ENCODE measurements at regions not wholly inside any gene's neighbourhood (a gene's known extent, or its start where the extent isn't known, plus 50 kb on each side); places are given as distances from the start of the nearest gene placed in this dataset.

- no peak overlapping the region for H3K4me3 ChIP-seq (ENCODE audit: low read depth, low read length)
- TF ChIP-seq, protein P1, sequence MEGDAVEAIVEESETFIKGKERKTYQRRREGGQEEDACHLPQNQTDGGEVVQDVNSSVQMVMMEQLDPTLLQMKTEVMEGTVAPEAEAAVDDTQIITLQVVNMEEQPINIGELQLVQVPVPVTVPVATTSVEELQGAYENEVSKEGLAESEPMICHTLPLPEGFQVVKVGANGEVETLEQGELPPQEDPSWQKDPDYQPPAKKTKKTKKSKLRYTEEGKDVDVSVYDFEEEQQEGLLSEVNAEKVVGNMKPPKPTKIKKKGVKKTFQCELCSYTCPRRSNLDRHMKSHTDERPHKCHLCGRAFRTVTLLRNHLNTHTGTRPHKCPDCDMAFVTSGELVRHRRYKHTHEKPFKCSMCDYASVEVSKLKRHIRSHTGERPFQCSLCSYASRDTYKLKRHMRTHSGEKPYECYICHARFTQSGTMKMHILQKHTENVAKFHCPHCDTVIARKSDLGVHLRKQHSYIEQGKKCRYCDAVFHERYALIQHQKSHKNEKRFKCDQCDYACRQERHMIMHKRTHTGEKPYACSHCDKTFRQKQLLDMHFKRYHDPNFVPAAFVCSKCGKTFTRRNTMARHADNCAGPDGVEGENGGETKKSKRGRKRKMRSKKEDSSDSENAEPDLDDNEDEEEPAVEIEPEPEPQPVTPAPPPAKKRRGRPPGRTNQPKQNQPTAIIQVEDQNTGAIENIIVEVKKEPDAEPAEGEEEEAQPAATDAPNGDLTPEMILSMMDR (IDR thresholded peaks at IDR 0.05; ENCODE audit: insufficient read depth, low read length, poor library complexity, severe bottlenecking): no peak
- no peaks in the 10 kb centered on the region for H3K27me3 ChIP-seq (ENCODE audit: control insufficient read depth, insufficient read depth, low read length)
- H3K36me3 ChIP-seq (ENCODE audit: control insufficient read depth, insufficient read depth, low read length): no peaks in the 10 kb centered on the region
- no peak for DNase-seq (ENCODE audit: low read depth)
Measured at GRCh38 chr14:84584511-84584910, 945.4 kb upstream of the FLRT2 start.

- no peak overlapping the region for H3K4me3 ChIP-seq (ENCODE audit: low read depth, low read length)
Measured at GRCh38 chr14:84591827-84592445, 938.0 kb upstream of the FLRT2 start.

GRCh38 chr14:84592770-84593169 is 937.2 kb upstream of the FLRT2 start:
- TF ChIP-seq, protein P1 (IDR thresholded peaks at IDR 0.05; ENCODE audit: insufficient read depth, low read length, poor library complexity, severe bottlenecking): no peak
- DNase-seq (ENCODE audit: low read depth): no peak
- Histone ChIP-seq H3K36me3 (ENCODE audit: control insufficient read depth, insufficient read depth, low read length) (no peaks in the 10 kb centered on the region), H3K27me3 (ENCODE audit: control insufficient read depth, insufficient read depth, low read length) (no peaks in the 10 kb centered on the region), H3K4me3 (ENCODE audit: low read depth, low read length) (no peak overlapping the region)

More at GRCh38 chr14:84591827-84592445, 938.0 kb upstream of the FLRT2 start:
- H3K36me3 ChIP-seq (ENCODE audit: control insufficient read depth, insufficient read depth, low read length): no peaks in the 10 kb centered on the region
- TF ChIP-seq, protein P1 (IDR thresholded peaks at IDR 0.05; ENCODE audit: insufficient read depth, low read length, poor library complexity, severe bottlenecking): no peak
- DNase-seq (ENCODE audit: low read depth): no peak
- H3K27me3 ChIP-seq (ENCODE audit: control insufficient read depth, insufficient read depth, low read length): no peaks in the 10 kb centered on the region

DNA sequence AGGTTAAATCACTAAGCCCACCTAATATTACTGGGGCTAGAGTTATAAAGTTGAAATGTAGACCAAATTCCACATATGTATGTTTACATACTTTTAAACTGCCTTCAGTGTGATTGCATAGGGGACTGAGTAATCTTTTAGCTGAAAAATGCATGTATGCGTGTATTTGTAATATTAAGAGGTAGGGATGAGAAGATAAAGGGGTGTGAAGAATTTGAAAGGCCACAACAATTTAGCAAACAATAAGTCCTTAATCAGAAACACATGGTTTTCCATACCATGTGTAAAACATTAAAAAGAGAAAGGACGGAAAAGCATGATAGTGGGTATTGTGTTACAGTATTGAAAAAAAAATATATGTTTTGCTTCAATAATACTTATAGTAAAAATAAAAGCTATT is 919.9 kb upstream of the FLRT2 start:
- TF ChIP-seq, protein P1 (IDR thresholded peaks at IDR 0.05; ENCODE audit: insufficient read depth, low read length, poor library complexity, severe bottlenecking): no peak
- Histone ChIP-seq H3K36me3 (ENCODE audit: control insufficient read depth, insufficient read depth, low read length) (no peaks in the 10 kb centered on the region), H3K4me3 (ENCODE audit: low read depth, low read length) (no peak overlapping the region), H3K27me3 (ENCODE audit: control insufficient read depth, insufficient read depth, low read length) (no peaks in the 10 kb centered on the region)
- DNase-seq (ENCODE audit: low read depth): no peak

- H3K4me3 ChIP-seq (ENCODE audit: low read depth, low read length): no peak overlapping the region
- H3K27me3 ChIP-seq (ENCODE audit: control insufficient read depth, insufficient read depth, low read length): no peaks in the 10 kb centered on the region
- TF ChIP-seq, protein P1 (IDR thresholded peaks at IDR 0.05; ENCODE audit: insufficient read depth, low read length, poor library complexity, severe bottlenecking): no peak
- no peaks in the 10 kb centered on the region for H3K36me3 ChIP-seq (ENCODE audit: control insufficient read depth, insufficient read depth, low read length)
- DNase-seq (ENCODE audit: low read depth): no peak
Measured at GRCh38 chr14:84622357-84622756, 907.6 kb upstream of the FLRT2 start.

DNA sequence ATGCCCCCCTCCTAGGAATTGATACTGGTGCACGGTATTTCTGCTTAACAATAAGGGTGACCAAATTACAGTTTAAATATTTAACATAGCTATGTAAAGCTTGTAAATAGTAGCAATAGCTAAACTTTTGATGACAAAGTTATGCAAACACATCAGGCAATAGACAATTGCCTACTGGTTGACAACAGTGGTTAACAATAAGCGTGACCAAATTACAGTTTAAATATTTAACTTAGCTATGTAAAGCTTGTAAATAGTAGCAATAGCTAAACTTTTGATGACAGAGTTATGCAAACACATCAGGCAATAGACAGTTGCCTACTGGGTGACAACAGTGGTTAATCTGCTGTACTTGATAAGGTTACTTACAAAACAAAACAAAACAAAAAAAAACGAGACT is 886.5 kb upstream of the FLRT2 start:
- Histone ChIP-seq H3K27me3 (ENCODE audit: control insufficient read depth, insufficient read depth, low read length) (no peaks in the 10 kb centered on the region), H3K4me3 (ENCODE audit: low read depth, low read length) (no peak overlapping the region), H3K36me3 (ENCODE audit: control insufficient read depth, insufficient read depth, low read length) (no peaks in the 10 kb centered on the region)
- DNase-seq (ENCODE audit: low read depth): no peak
- TF ChIP-seq, protein P1 (IDR thresholded peaks at IDR 0.05; ENCODE audit: insufficient read depth, low read length, poor library complexity, severe bottlenecking): no peak

All from kidney epithelial cell (primary cell).